Epithelial cell of esophagus (primary cell): ENCODE measurements at regions not wholly inside any gene's neighbourhood (a gene's known extent, or its start where the extent isn't known, plus 50 kb on each side); places are given as distances from the start of the nearest gene placed in this dataset.

ENCODE experiments used
- DNase-seq: peaks from one replicate; pipeline ENCODE4 v3.0.0; 2010; ENCODE audit warnings: low read depth
- H3K4me3 ChIP-seq: 2 replicates; pipeline ENCODE4 v1.5.1; 2011; ENCODE audit warnings: mild to moderate bottlenecking, low read length, control low read depth
- TF ChIP-seq, protein P1 (sequence below): IDR thresholded peaks from 2 replicates; pipeline ENCODE4 v1.5.1; 2011; ENCODE audit warnings: low read depth, mild to moderate bottlenecking, low read length, control low read depth, inconsistent platforms; ENCODE audit not compliant: insufficient read depth; ENCODE audit errors: missing control alignments

GRCh38 chr5:125961150-125961549, 462.1 kb upstream of the GRAMD2B start:
- H3K4me3 ChIP-seq: no peak overlapping the region
- TF ChIP-seq, protein P1, sequence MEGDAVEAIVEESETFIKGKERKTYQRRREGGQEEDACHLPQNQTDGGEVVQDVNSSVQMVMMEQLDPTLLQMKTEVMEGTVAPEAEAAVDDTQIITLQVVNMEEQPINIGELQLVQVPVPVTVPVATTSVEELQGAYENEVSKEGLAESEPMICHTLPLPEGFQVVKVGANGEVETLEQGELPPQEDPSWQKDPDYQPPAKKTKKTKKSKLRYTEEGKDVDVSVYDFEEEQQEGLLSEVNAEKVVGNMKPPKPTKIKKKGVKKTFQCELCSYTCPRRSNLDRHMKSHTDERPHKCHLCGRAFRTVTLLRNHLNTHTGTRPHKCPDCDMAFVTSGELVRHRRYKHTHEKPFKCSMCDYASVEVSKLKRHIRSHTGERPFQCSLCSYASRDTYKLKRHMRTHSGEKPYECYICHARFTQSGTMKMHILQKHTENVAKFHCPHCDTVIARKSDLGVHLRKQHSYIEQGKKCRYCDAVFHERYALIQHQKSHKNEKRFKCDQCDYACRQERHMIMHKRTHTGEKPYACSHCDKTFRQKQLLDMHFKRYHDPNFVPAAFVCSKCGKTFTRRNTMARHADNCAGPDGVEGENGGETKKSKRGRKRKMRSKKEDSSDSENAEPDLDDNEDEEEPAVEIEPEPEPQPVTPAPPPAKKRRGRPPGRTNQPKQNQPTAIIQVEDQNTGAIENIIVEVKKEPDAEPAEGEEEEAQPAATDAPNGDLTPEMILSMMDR: no peak
- no peak for DNase-seq

- TF ChIP-seq, protein P1: no peak
- no peak overlapping the region for H3K4me3 ChIP-seq
- no peak for DNase-seq
Observed at GRCh38 chr5:125965577-125965976, 457.6 kb upstream of the GRAMD2B start.

GRCh38 chr5:125967576-125967975, 455.6 kb upstream of the GRAMD2B start:
- TF ChIP-seq, protein P1: no peak

DNA sequence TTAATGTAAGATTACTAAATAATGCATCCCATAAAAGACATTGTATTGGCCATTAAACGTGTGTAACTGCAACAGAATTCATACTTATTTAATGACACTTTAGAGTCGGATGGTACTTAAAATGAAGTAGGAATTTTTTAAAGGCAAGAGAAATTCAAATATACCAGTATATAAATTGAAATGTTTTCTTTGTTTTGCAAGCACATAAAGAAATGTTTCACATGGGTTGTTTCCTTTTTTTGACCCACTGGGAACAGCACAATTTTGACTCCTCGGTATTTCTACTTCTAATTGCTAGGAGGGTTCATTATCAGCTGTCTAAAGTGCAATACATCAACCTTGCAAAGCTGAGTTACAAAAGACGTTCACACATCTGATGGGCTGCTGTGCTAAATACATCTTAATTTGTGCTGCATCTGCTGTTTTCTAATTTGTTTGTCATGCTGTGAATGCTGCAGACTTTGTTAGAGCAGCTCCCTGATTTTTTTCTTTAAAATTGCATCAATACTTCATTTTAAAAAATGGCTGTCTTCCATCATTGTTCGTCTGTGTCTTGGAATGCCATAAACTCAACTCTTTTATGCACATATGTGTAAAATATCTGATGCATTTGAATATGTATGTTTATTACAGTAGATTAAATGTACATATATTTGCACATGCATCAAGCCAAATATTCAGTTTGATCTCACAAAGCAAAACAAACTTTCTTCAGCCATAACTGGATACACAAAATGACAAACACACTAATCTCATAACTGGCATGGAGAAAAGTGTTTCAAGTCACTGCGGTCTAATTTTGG, 454.0 kb upstream of the GRAMD2B start:
- H3K4me3 ChIP-seq: no peak overlapping the region
- TF ChIP-seq, protein P1: no peak
- no peak for DNase-seq

More at GRCh38 chr5:125967576-125967975, 455.6 kb upstream of the GRAMD2B start:
- H3K4me3 ChIP-seq: no peak overlapping the region
- DNase-seq: no peak

GRCh38 chr5:125969814-125970171, 453.4 kb upstream of the GRAMD2B start:
- no peak for DNase-seq
- TF ChIP-seq, protein P1: no peak

DNA sequence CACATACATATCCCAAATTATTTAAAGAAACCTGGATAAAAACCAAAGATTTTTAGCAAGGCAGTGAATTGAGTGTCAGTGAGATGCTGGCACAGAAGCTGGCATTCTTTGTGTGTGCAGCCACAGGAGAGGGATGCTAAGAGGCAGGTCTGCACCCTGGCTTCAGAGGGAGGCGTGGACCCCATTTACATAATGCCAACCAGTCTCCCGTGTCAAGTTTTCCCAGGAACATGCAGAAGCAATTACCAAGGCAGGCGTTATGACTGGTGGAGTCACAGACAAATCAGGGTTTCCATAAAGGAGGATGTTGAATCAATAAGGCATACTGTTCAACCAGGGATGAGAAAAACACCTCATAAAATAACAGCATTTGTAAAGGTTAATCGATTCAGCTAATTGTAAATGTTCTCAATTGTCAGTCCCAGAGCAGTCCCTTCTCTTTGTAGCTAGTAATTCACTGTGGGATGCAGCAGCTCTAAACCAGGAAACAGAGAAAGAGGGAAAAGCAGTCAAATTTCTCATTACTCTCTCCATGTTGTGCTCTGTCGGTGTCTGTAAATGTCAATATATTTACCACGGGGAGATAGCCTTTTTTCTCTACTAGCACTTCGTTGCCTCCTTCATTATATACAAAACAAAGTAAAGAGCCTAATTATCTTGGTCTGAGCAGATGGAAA, 452.4 kb upstream of the GRAMD2B start:
- H3K4me3 ChIP-seq: no peak overlapping the region
- TF ChIP-seq, protein P1: no peak
- no peak for DNase-seq

More at GRCh38 chr5:125969814-125970171, 453.4 kb upstream of the GRAMD2B start:
- H3K4me3 ChIP-seq: no peak overlapping the region
